ENCODE measurements at regions not wholly inside any gene's neighbourhood (a gene's known extent, or its start where the extent isn't known, plus 50 kb on each side); places are given as distances from the start of the nearest gene placed in this dataset.
A peak's percentile ranks its signal among the peaks of the same experiment; 100 is the strongest.

DNA sequence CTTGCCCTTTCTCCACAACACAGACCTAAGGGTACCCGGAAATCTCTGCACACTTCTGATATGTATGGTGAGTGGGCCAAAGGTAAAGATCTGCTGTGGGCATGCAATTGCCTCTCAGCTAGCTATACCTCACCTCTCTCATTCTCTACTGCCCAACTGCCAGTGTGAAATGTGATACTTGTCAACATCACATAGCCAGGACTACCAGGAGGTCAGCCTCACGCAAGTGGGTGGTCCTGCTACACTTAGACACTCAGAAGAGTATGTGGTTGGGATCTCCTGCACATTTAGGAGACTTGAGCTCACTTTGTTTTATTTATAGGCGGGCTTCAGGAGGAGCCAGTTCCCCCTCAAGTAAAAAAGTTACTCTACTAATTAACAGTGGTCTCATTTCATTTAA, 88.0 kb upstream of the MAN2A1 start (continued):
- TF ChIP-seq HNF4G (IDR thresholded peaks at IDR 0.05) (no peak), HNF4A (conservative IDR thresholded peaks at IDR 0.05) (no peak)
- TF ChIP-seq, protein P1, sequence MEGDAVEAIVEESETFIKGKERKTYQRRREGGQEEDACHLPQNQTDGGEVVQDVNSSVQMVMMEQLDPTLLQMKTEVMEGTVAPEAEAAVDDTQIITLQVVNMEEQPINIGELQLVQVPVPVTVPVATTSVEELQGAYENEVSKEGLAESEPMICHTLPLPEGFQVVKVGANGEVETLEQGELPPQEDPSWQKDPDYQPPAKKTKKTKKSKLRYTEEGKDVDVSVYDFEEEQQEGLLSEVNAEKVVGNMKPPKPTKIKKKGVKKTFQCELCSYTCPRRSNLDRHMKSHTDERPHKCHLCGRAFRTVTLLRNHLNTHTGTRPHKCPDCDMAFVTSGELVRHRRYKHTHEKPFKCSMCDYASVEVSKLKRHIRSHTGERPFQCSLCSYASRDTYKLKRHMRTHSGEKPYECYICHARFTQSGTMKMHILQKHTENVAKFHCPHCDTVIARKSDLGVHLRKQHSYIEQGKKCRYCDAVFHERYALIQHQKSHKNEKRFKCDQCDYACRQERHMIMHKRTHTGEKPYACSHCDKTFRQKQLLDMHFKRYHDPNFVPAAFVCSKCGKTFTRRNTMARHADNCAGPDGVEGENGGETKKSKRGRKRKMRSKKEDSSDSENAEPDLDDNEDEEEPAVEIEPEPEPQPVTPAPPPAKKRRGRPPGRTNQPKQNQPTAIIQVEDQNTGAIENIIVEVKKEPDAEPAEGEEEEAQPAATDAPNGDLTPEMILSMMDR (IDR thresholded peaks at IDR 0.05; ENCODE audit: low read depth, low read length, missing input control) = no peak

DNA sequence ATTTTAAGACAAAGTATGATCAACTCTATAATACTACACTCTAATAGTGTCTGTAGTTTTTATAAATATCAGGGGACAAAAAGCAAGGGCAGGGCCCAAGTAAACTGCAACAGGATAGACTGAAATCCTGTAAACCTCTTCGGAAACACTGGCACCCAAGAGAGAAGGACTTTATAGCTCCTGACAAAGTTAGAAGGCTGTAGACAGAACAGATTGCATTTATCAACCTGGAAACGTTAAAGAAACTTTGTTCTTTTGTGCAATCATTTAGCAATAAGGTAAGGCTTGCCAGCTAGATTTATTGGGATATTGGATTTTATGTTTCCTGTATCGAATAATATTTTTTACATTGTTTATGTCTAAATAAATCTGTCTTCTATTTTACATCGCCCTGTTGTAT, 91.8 kb upstream of the MAN2A1 start:
- DNase-seq (ENCODE audit: low spot score) = no peak
- H3K9me3 ChIP-seq (ENCODE audit: control insufficient read depth in 4 of 4, low read length in 3 of 4) = no peaks in the 10 kb centered on the region
- H3K9ac ChIP-seq (ENCODE audit: low read depth in 1 of 2, low read length in 2 of 2) = no peak overlapping the region
- TF ChIP-seq EGR1 (IDR thresholded peaks at IDR 0.05; ENCODE audit: low read depth in 2 of 2) (no peak), SP1 (IDR thresholded peaks at IDR 0.05) (peak; percentile 30), NR2F2 (IDR thresholded peaks at IDR 0.05) (no peak), FOXA1 (IDR thresholded peaks at IDR 0.05) (no peak), HNF4A (conservative IDR thresholded peaks at IDR 0.05) (peak; percentile 63 to 66), RXRA (IDR thresholded peaks at IDR 0.05) (peak in 1 of 2 donors; percentile 9), RAD21 (IDR thresholded peaks at IDR 0.05) (peak in 1 of 2 donors; percentile 12)
- H3K27ac ChIP-seq (ENCODE audit: low read depth in 1 of 2, low read length in 2 of 2) = no peak overlapping the region
- no peaks in the 10 kb centered on the region for H3K36me3 ChIP-seq (ENCODE audit: control insufficient read depth in 4 of 4, insufficient read depth in 3 of 4, low read depth in 1 of 4, low read length in 3 of 4)
- no peaks in the 10 kb centered on the region for H3K27me3 ChIP-seq (ENCODE audit: control insufficient read depth in 4 of 4, insufficient read depth in 4 of 4, low read length in 3 of 4)
- H3K4me3 ChIP-seq (ENCODE audit: low read depth in 1 of 3, low read length in 3 of 3) = no peak overlapping the region
- 38% methylated on average over 4 of the region's 4 CpGs for WGBS
- H3K4me1 ChIP-seq (ENCODE audit: control insufficient read depth in 4 of 4, insufficient read depth in 4 of 4, low read length in 3 of 4) = peaks cover 0 to 9% (median 1%) of the 10 kb centered on the region in 4 donors

DNA sequence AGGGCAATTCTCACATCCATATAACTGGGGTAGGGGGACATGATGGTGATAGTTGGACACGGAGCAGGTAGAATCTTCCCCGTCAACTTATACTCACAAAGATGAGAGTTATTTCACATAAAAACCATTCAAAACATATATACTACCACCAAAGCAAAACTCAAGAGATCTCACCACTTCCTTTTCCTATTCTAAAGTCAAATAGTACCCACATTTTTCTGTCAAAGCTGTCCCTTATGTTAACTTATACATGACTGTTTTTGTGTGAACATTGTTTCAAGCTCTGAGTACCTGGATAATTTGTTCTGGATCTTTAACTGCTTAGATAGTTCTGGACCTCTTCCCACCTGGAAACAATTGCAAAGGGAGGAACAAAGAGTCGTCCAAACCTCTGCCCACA, 95.5 kb upstream of the MAN2A1 start:
- H3K9me3 ChIP-seq (ENCODE audit: control insufficient read depth in 4 of 4, low read length in 3 of 4) = no peaks in the 10 kb centered on the region
- H3K36me3 ChIP-seq (ENCODE audit: control insufficient read depth in 4 of 4, insufficient read depth in 3 of 4, low read depth in 1 of 4, low read length in 3 of 4) = no peaks in the 10 kb centered on the region
- H3K4me1 ChIP-seq (ENCODE audit: control insufficient read depth in 4 of 4, insufficient read depth in 4 of 4, low read length in 3 of 4) = peaks cover 0 to 9% (median 1%) of the 10 kb centered on the region in 4 donors
- no peak overlapping the region for H3K4me3 ChIP-seq (ENCODE audit: low read depth in 1 of 3, low read length in 3 of 3)
- H3K9ac ChIP-seq (ENCODE audit: low read depth in 1 of 2, low read length in 2 of 2) = no peak overlapping the region
- TF ChIP-seq RAD21 (IDR thresholded peaks at IDR 0.05) (no peak), YY1 (IDR thresholded peaks at IDR 0.05) (no peak), TAF1 (conservative IDR thresholded peaks at IDR 0.05) (no peak), FOXA2 (IDR thresholded peaks at IDR 0.05) (no peak)
- TF ChIP-seq, protein P2, sequence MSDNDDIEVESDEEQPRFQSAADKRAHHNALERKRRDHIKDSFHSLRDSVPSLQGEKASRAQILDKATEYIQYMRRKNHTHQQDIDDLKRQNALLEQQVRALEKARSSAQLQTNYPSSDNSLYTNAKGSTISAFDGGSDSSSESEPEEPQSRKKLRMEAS (IDR thresholded peaks at IDR 0.05) = no peak
- TF ChIP-seq, protein P1 (IDR thresholded peaks at IDR 0.05; ENCODE audit: low read depth, low read length, missing input control) = no peak
- H3K27me3 ChIP-seq (ENCODE audit: control insufficient read depth in 4 of 4, insufficient read depth in 4 of 4, low read length in 3 of 4) = no peaks in the 10 kb centered on the region
- H3K27ac ChIP-seq (ENCODE audit: low read depth in 1 of 2, low read length in 2 of 2) = no peak overlapping the region
- WGBS = 85% methylated on average over 3 of the region's 3 CpGs
- DNase-seq (ENCODE audit: low spot score) = no peak

DNA sequence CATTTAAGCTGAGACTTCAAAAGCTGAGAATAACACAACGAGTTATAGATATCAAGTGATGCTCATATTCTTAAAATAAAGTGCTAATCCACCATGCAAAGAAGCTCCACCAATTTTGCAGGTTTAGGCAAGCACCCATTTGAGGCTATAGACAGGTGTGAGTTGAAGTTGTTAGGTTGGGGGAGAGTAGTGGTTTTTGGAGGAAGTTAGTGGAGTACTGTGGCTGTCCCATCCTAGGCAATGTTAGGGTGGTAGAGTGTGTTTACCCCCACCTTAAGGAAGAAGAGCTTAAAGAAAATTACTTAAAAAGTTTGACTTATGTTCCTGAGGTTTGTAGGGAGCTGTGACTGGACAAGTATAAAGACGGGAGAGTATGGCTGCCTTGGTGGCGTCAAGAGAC, 98.9 kb upstream of the MAN2A1 start:
- H3K9ac ChIP-seq (ENCODE audit: low read depth in 1 of 2, low read length in 2 of 2) = no peak overlapping the region
- no peaks in the 10 kb centered on the region for H3K36me3 ChIP-seq (ENCODE audit: control insufficient read depth in 4 of 4, insufficient read depth in 3 of 4, low read depth in 1 of 4, low read length in 3 of 4)
- TF ChIP-seq SP1 (IDR thresholded peaks at IDR 0.05) (no peak), FOXA1 (IDR thresholded peaks at IDR 0.05) (no peak), HNF4A (conservative IDR thresholded peaks at IDR 0.05) (no peak), RXRA (IDR thresholded peaks at IDR 0.05) (no peak), RAD21 (IDR thresholded peaks at IDR 0.05) (no peak), HNF4G (IDR thresholded peaks at IDR 0.05) (no peak), JUND (IDR thresholded peaks at IDR 0.05) (no peak), FOXA2 (IDR thresholded peaks at IDR 0.05) (no peak), NR2F2 (IDR thresholded peaks at IDR 0.05) (no peak), TAF1 (conservative IDR thresholded peaks at IDR 0.05) (no peak), EGR1 (IDR thresholded peaks at IDR 0.05; ENCODE audit: low read depth in 2 of 2) (no peak)
- TF ChIP-seq, protein P3, sequence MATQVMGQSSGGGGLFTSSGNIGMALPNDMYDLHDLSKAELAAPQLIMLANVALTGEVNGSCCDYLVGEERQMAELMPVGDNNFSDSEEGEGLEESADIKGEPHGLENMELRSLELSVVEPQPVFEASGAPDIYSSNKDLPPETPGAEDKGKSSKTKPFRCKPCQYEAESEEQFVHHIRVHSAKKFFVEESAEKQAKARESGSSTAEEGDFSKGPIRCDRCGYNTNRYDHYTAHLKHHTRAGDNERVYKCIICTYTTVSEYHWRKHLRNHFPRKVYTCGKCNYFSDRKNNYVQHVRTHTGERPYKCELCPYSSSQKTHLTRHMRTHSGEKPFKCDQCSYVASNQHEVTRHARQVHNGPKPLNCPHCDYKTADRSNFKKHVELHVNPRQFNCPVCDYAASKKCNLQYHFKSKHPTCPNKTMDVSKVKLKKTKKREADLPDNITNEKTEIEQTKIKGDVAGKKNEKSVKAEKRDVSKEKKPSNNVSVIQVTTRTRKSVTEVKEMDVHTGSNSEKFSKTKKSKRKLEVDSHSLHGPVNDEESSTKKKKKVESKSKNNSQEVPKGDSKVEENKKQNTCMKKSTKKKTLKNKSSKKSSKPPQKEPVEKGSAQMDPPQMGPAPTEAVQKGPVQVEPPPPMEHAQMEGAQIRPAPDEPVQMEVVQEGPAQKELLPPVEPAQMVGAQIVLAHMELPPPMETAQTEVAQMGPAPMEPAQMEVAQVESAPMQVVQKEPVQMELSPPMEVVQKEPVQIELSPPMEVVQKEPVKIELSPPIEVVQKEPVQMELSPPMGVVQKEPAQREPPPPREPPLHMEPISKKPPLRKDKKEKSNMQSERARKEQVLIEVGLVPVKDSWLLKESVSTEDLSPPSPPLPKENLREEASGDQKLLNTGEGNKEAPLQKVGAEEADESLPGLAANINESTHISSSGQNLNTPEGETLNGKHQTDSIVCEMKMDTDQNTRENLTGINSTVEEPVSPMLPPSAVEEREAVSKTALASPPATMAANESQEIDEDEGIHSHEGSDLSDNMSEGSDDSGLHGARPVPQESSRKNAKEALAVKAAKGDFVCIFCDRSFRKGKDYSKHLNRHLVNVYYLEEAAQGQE (IDR thresholded peaks at IDR 0.05) = no peak
- TF ChIP-seq, protein P1 (IDR thresholded peaks at IDR 0.05; ENCODE audit: low read depth, low read length, missing input control) = no peak
- no peaks in the 10 kb centered on the region for H3K4me1 ChIP-seq (ENCODE audit: control insufficient read depth in 4 of 4, insufficient read depth in 4 of 4, low read length in 3 of 4)
- H3K27me3 ChIP-seq (ENCODE audit: control insufficient read depth in 4 of 4, insufficient read depth in 4 of 4, low read length in 3 of 4) = no peaks in the 10 kb centered on the region
- WGBS = 93% methylated on average over 3 of the region's 3 CpGs
- H3K4me3 ChIP-seq (ENCODE audit: low read depth in 1 of 3, low read length in 3 of 3) = no peak overlapping the region
- DNase-seq (ENCODE audit: low spot score) = no peak
- no peaks in the 10 kb centered on the region for H3K9me3 ChIP-seq (ENCODE audit: control insufficient read depth in 4 of 4, low read length in 3 of 4)
- H3K27ac ChIP-seq (ENCODE audit: low read depth in 1 of 2, low read length in 2 of 2) = no peak overlapping the region
